Posterior cingulate gyrus (tissue), 11 donors: ENCODE measurements at regions not wholly inside any gene's neighbourhood (a gene's known extent, or its start where the extent isn't known, plus 50 kb on each side); places are given as distances from the start of the nearest gene placed in this dataset.

Experiments used
- DNase-seq, 10 donors: peaks; one replicate each; pipeline versions ENCODE4 v3.0.0 to v3.0.0-alpha.2; 2020 to 2021; ENCODE audit warnings: mixed read lengths in 3 of 10
- intact Hi-C: fragments of 100-400 bp; cut with DNase I; formaldehyde crosslinking; loops from one replicate; pipeline ENCODE4 v1.15.1; 2023

GRCh38 chr13:32956595-32956933 is 59.7 kb upstream of the KL start:
- no peak for DNase-seq
- intact Hi-C loops: no loop called here

- no peak for DNase-seq
- intact Hi-C loops: no loop called here
Observed at GRCh38 chr13:32960626-32961025, 55.6 kb upstream of the KL start.

GRCh38 chr13:32961724-32962123 is 54.5 kb upstream of the KL start:
- no peak for DNase-seq
- intact Hi-C loops: no loop called here

- no peak for DNase-seq
- intact Hi-C loops: no loop called here
Observed at GRCh38 chr13:32962342-32962741, 53.9 kb upstream of the KL start.

GRCh38 chr13:32964987-32965386 is 51.2 kb upstream of the KL start:
- no peak for DNase-seq
- intact Hi-C loops: no loop called here
